HepG2 (cell line): ENCODE measurements at regions not wholly inside any gene's neighbourhood (a gene's known extent, or its start where the extent isn't known, plus 50 kb on each side); places are given as distances from the start of the nearest gene placed in this dataset.

Experiments used
- ATAC-seq: fragments of 200-7000 bp; cut with Tn5 transposase; 3 replicates; pipeline ENCODE4 v1.9.1; 2020; ENCODE audit warnings: mild to moderate bottlenecking, moderate library complexity
- BruUV-seq: library from RNA; stranded (reverse); fragments of 400-500 nt; replicated peaks from 2 replicates; lab custom pipeline; 2021; lab: Mats Ljungman, UMichigan
- CTCF ChIA-PET: fragments of 300-600 bp; formaldehyde crosslinking; extraction: SDS; loops from one replicate; lab custom pipeline; 2021; ENCODE audit warnings: low total read pairs, inconsistent platforms, low intra/inter-chr PET ratio; lab: Yijun Ruan, JAX
- POLR2A ChIA-PET: fragments of 350-600 bp; sonication (Branson Sonifier 250); formaldehyde crosslinking; loops from one replicate; lab custom pipeline; 2020; ENCODE audit warnings: antibody characterized with exemption, inconsistent platforms; lab: Yijun Ruan, JAX
- DNase-seq: peaks from one replicate; pipeline ENCODE4 v3.0.0-alpha.2; 2015; ENCODE audit warnings: low spot score
- FAIRE-seq: peaks from 3 replicates; lab custom pipeline; 2011; peaks lifted over from hg19 to GRCh38; lab: Jason Lieb, UNC
- H2AFZ ChIP-seq: one replicate; pipeline ENCODE4 v1.6.1; 2011; ENCODE audit warnings: low read length, inconsistent platforms
- H3K27ac ChIP-seq: fragments of 300-600 bp; 3 replicates; pipeline ENCODE4 v1.8.0; 2011; ENCODE audit warnings: mixed run types, mild to moderate bottlenecking, mixed read lengths, low read length, inconsistent platforms; ENCODE audit not compliant: insufficient read depth; ENCODE audit errors: extremely low read length
- H3K27me3 ChIP-seq, 2 experiments: fragments of 200-600 bp in 1 of 2; 2 replicates in 1 of 2; 3 replicates in 1 of 2; pipeline versions ENCODE4 v1.6.0 to v1.8.0; 2011; ENCODE audit warnings: low read length in 2 of 2, mild to moderate bottlenecking in 2 of 2, moderate library complexity in 2 of 2, inconsistent platforms in 1 of 2; ENCODE audit not compliant: insufficient read depth in 2 of 2, control insufficient read depth in 1 of 2
- H3K36me3 ChIP-seq, 2 experiments: fragments of 200-600 bp in 1 of 2; replicated peaks in 1 of 2; 2 replicates in 1 of 2; 3 replicates in 1 of 2; pipeline versions ENCODE4 v1.5.1 to v1.8.0; 2011; ENCODE audit warnings: low read length in 2 of 2, inconsistent platforms in 1 of 2; ENCODE audit not compliant: insufficient read depth in 2 of 2, control insufficient read depth in 1 of 2
- H3K4me1 ChIP-seq: 2 replicates; pipeline ENCODE4 v1.5.1; 2012; ENCODE audit warnings: low read length, inconsistent platforms; ENCODE audit not compliant: insufficient read depth
- H3K4me2 ChIP-seq: 2 replicates; pipeline ENCODE4 v1.6.0; 2011; ENCODE audit warnings: low read depth, low read length, inconsistent platforms
- H3K4me3 ChIP-seq, 3 experiments: fragments of 200-600 bp in 1 of 3; sonication (generic), shearing (Covaris generic) in 1 of 3; replicated peaks in 1 of 3; 2 replicates each; pipeline ENCODE4 v1.5.1; 2011 to 2016; ENCODE audit warnings: low read length in 3 of 3, inconsistent platforms in 2 of 3, low read depth in 2 of 3, mild to moderate bottlenecking in 2 of 3, control low read depth in 1 of 3, mixed read lengths in 1 of 3; ENCODE audit not compliant: insufficient read depth in 1 of 3
- H3K79me2 ChIP-seq: one replicate; pipeline ENCODE4 v1.6.1; 2011; ENCODE audit warnings: low read length, inconsistent platforms; ENCODE audit not compliant: insufficient read depth
- H3K9ac ChIP-seq: 2 replicates; pipeline ENCODE4 v1.6.0; 2011; ENCODE audit warnings: mild to moderate bottlenecking, low read depth, low read length, inconsistent platforms; ENCODE audit not compliant: insufficient read depth
- H3K9me3 ChIP-seq: 2 replicates; pipeline ENCODE4 v1.5.1; 2012; ENCODE audit warnings: mild to moderate bottlenecking, low read length
- H4K20me1 ChIP-seq: 2 replicates; pipeline ENCODE4 v1.6.0; 2011; ENCODE audit warnings: inconsistent platforms, mild to moderate bottlenecking, low read length, moderate library complexity; ENCODE audit not compliant: insufficient read depth
- MAFF ChIP-seq: IDR thresholded peaks from 2 replicates; pipeline ENCODE4 v1.6.1; 2011; ENCODE audit warnings: low read depth, low read length, improper control_type of control experiment
- MAFK ChIP-seq, 2 experiments: IDR thresholded peaks in 1 of 2; conservative IDR thresholded peaks in 1 of 2; 2 replicates each; pipeline ENCODE4 v1.6.1; 2011; ENCODE audit warnings: improper control_type of control experiment in 2 of 2, low read length in 2 of 2
- REPIN1 ChIP-seq: sonication (generic); formaldehyde crosslinking; IDR thresholded peaks from 2 replicates; pipeline ENCODE4 v1.8.0; 2022; ENCODE audit warnings: missing genetic modification reagents, low read depth, mild to moderate bottlenecking, borderline replicate concordance
- TRIM24 ChIP-seq: sonication (generic); formaldehyde crosslinking; IDR thresholded peaks from 2 replicates; pipeline ENCODE4 v1.8.0; 2022; ENCODE audit warnings: mild to moderate bottlenecking, missing genetic modification reagents
- ZHX2 ChIP-seq, 2 experiments: sonication (generic) in 1 of 2; formaldehyde crosslinking in 1 of 2; IDR thresholded peaks; 2 replicates each; pipeline versions ENCODE4 v1.6.1 to v1.9.0; 2014 to 2022; ENCODE audit warnings: antibody characterized with exemption in 1 of 2, borderline replicate concordance in 1 of 2, inconsistent platforms in 1 of 2, low read depth in 1 of 2, missing genetic modification reagents in 1 of 2
- ZNF646 ChIP-seq: sonication (generic); formaldehyde crosslinking; IDR thresholded peaks from 2 replicates; pipeline ENCODE4 v1.9.0; 2021; ENCODE audit warnings: mild to moderate bottlenecking, missing genetic modification reagents
- WGBS: methylation state at CpG from one replicate; pipeline ENCODE4 v1.1.6; 2017; ENCODE audit warnings: low lambda C conversion rate; 5-methylcytosine and 5-hydroxymethylcytosine counted together
- in situ Hi-C: cut with HindIII; loops from 2 replicates; pipeline ENCODE4 v1.10.0; 2017; ENCODE audit warnings: low pct_unique_long_range_greater_than_20kb; ENCODE audit not compliant: extremely low pct_ligation_motif_present
- intact Hi-C: fragments of 100-400 bp; cut with micrococcal nuclease; formaldehyde crosslinking; loops from one replicate; pipeline ENCODE4 v1.10.0; 2022; ENCODE audit not compliant: unreplicated experiment

- no peak overlapping the region for H3K9ac ChIP-seq
- POLR2A ChIA-PET, result no interaction called here
Measured at GRCh38 chr3:145967043-145967442, 193.9 kb downstream of the PLOD2 start.

More at GRCh38 chr3:145967043-145967442, 193.9 kb downstream of the PLOD2 start:
- BruUV-seq, result no TSS peak
- no peak overlapping the region for H3K4me3 ChIP-seq
- CTCF ChIA-PET, result no interaction called here
- no peaks in the 10 kb centered on the region; the same call in 1 of the 2 replicates for H3K4me1 ChIP-seq
- FAIRE-seq (no peak), DNase-seq (no peak), ATAC-seq (no peak)
- WGBS, result 1% methylated on average over 3 of the region's 3 CpGs
- H3K4me2 ChIP-seq, result no peak overlapping the region
- H3K79me2 ChIP-seq, result no peaks in the 10 kb centered on the region
- no peaks in the 10 kb centered on the region for H3K36me3 ChIP-seq
- no peaks in the 10 kb centered on the region for H4K20me1 ChIP-seq
- no peak overlapping the region for H2AFZ ChIP-seq
- H3K27ac ChIP-seq, result no peak overlapping the region
- H3K9me3 ChIP-seq, result no peaks in the 10 kb centered on the region
- TF ChIP-seq MAFF (0 out of 2 replicates have a peak, but pooled peaks have one; percentile 39), REPIN1 (no peak), ZNF646 (CRISPR knock-in tag) (no peak), MAFK (conservative IDR thresholded peaks at IDR 0.05 in 1 of 2, IDR thresholded peaks at IDR 0.05 in 1 of 2; ENCODE audit: low read length in 2 of 2) (peak; percentile 30 to 56; a peak in 1 of 4 replicates), ZHX2 (IDR thresholded peaks at IDR 0.05; ENCODE audit: low read depth) (no peak), ZHX2 (CRISPR knock-in tag; IDR thresholded peaks at IDR 0.05; ENCODE audit: borderline replicate concordance) (no peak), TRIM24 (CRISPR knock-in tag) (no peak)
- intact Hi-C loops (no loop called here), in situ Hi-C loops (no loop called here)
- no peaks in the 10 kb centered on the region for H3K27me3 ChIP-seq
